Suppressor macrophage (primary cell): ENCODE measurements at regions not wholly inside any gene's neighbourhood (a gene's known extent, or its start where the extent isn't known, plus 50 kb on each side); places are given as distances from the start of the nearest gene placed in this dataset.
"Not testable (repeated sequence)": the region's sequence is repeated elsewhere in the genome, so short reads cannot be mapped to it uniquely, and the experiment has no call there.

Experiments
- DNase-seq, 4 experiments: peaks; one replicate each; pipeline ENCODE4 v3.0.0-alpha.2; 2020 to 2022

DNA sequence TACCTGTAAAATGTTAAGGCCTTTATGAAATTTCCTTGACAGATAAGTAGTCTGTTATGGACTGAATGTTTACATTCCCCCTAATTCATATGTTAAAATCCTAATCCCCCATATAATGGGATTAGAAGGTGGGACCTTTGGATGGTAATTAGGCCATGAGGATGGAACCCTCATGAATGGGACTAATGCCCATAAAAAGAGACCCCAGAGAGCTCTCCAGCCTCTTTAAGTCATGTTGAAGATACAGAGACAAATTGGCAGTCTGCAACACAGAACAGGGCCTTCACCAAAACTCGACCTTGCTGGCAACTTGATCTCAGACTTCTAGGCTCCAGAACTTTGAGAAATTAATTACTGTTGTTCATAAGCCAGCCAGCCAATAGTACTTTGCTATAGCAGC lies 1344.5 kb upstream of the PCDH7 start:
- no peak for DNase-seq

DNA sequence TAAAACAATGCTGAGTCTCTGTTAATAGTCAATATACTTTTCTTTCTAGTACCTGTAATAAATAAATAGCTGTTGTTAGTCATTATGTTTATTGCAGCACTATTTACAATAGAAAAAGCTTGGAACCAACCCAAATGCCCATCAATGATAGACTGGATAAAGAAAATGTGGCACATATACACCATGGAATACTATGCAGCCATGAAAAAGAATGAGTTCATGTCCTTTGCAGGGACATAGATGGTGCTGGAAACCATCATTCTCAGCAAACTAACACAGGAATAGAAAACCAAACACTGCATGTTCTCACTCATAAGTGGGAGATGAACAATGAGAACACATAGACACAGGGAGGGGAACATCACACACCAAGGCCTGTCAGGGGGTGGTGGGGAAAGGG lies 1341.9 kb upstream of the PCDH7 start:
- DNase-seq = not testable (repeated sequence)

DNA sequence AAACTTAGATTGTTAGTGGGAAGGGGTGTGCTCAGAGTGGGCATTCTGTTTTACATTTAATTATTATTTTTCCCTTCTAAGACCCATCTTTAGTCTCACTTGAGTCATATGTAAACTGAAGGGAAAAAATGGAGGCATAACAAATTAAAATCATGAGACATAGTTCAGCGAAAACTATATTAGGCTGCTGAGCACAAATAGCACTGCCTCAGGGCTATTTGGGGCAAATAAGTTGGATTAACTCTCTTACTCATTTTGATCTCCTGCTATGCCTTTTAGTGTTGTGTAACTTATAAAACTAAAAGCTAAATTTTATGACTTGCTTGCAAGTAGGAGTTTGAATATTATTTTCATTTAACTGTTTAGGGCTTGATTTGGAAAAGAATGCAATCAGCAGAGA lies 1329.2 kb upstream of the PCDH7 start:
- no peak for DNase-seq

DNA sequence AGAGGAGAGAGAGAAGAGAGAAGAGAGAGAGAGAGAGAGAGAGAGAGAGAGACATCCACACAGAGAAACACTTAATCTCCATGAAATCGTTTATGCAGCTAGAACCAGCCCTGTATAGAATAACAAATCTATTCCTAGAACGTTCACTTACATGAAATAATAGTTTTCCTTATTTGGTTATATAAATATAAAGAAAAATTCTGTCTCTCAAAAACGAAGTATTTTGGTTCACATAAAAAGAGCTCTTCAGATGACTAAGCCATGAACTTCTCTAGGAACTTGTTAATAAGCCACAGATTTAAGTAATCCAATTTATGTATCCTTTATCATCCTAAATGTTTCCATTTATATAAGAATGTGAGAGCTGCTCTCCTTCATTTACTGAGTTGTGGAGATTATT lies 1315.1 kb upstream of the PCDH7 start:
- DNase-seq = no peak

DNA sequence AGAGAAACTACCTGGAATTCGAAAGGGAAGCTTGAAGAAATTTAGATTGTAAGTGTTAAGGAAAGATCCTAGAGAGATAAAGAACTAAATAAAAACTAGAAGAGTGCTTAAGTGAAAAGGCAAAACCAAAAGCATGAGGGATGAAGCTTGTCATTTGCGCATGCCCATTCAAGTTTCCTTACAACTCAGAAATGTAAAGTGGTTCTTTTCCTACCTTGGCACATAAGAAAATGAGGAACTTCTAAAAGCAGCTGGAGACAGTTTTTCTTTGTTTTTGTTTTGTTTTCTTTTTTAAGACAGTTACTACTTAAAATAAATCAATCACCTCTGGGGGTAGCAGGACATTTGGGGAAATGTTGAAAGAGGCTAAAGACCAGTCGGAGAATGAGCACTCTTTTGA lies 1304.4 kb upstream of the PCDH7 start:
- no peak for DNase-seq

DNA sequence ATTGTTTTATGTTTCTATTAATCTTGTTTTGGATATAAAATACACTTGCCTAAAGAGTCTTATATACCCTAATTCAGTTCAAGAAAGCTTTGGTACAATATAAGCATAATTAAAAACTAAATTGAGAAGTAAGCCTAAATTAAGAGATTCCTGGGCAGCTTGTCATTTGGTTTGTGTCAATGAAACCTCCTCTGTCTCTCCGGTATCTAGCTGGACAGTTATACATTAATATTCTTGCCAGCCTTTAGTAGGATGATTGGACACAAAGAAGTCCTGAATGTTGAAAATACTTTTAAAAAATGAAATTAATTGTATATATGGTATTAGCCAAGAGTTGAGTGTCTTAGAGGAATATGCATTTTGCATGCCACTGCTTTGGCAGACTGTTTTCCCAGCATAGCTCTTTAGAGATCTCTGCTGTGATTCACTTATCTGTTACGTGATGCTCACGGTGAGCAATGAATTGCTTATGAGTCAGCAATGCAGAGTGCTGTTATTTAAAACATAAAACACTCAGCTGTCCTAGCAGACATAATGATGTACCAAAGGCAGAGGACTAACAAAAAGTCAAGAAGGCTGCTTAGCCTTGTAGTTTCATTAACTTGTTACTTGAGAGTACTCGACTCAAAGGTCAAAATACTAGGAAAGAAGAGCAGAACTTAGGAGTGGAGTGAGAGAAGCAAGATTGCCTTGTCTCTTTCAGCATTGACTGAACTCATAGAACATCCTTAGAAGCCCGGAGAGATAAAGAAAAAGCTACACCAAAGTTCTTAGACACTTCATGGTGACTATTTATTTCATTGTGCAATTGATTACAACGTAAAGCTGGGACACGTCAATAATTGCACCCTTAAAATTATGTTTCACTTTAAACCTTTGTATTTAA lies 1296.1 kb upstream of the PCDH7 start:
- DNase-seq = no peak

DNA sequence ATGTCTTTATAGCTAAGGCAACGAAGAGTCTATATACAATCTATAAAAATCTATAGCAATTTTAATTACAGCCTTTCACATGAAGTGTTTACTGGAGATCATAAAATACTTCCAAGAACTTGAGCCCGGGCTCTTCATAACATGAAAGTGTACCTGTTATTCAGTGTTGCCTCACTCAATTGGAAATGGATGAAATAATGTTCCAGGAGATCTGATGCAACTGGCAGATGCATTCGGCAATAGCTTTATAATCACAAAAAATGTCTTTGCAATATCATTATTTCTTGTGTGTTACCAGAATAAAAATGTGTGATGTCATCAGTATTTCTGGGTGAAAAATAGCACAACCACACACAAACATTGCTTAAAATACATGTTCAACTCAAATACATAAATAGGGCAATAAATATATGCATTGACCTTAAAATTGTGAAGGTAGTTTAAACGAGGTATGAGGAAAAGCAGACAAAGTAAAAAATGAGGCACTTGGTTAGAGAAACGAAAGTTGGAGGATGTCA lies 1266.8 kb upstream of the PCDH7 start:
- DNase-seq = no peak

DNA sequence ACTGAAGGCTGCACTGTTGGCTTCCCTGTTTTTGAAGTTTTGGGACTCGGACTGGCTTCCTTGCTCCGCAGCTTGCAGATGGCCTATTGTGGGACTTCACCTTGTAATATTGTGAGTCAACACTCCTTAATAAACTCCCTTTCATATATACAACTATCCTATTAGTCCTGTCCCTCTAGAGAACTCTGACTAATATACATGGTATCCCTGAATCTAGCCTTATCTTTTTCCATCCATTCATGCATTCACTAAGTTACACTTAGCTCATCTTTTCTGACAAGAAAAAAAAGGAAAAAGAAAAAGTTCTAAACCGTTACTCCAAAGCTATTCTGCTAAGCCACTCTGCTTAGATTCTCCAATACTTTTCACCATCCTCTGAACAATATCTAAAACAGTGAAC lies 1260.2 kb upstream of the PCDH7 start:
- no peak for DNase-seq

DNA sequence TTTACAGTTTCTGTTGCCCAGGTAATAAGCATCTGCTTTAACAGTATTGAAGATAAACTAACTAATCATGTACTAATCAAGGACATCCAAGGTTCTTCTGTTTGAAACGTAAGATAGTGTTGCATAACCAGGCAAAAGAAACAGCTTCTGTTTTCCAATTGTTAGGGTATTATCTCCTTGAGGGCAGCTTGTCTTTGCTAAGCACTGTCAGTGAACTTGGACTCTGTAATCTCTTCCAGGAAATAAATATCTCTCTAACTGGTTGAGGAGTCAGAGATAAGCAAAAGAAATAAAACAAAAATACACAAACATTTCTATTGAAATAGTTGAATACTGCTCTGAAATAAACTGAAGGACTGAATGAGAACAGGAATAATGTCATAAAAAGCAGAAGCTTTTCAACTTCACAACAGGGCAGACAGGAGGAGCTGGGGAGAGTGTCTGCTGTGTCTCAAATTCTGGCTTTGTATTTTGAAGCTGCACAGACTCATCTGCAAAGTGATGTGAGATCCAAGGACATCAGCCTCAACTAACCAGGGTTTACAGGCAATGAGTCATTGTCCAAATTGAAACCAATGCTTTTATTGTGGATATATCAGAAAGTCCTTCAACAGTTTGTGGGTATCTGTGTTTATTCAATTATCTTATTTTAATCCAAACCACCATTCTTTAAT lies 1253.0 kb upstream of the PCDH7 start:
- no peak for DNase-seq
